ENCODE measurements at regions not wholly inside any gene's neighbourhood (a gene's known extent, or its start where the extent isn't known, plus 50 kb on each side); places are given as distances from the start of the nearest gene placed in this dataset.

DNA sequence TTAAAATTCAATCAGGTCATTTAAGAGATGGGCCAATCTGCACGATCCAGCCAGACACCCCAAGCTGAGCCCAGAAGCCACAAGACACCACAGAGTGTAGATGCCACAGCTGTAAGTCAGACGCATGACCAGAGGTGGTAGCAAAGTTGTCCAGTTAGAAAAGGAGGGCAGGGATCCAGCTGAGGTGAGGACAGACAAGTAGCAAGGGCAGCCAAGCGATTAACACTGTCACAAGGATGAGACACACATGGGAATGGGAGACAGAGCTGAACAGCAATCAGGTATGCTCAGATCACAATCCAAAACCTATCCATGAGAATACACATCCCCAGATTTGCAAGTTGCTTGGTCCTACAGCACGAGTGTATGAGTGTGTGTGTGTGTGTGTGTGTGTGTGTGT is 143.4 kb upstream of the STK17B start:
- ChIA-PET POLR2A (no interaction called here), CTCF (interaction anchor here (6.6 kb wide), 1 partner anchor 23 kb away, joined by 42 read pairs; no protein-coding TSS in a partner anchor)
- Histone ChIP-seq H3K4me2 (ENCODE audit: insufficient read depth, low read length) (no peak overlapping the region), H3K4me1 (ENCODE audit: control insufficient read depth, extremely low read depth, insufficient read depth, low read length) (peaks cover 9% of the 10 kb centered on the region), H3K9me1 (replicated peaks; ENCODE audit: control insufficient read depth, extremely low read depth, insufficient read depth, low read length) (no peaks in the 10 kb centered on the region), H3K27ac (ENCODE audit: insufficient read depth, low read depth, low read length) (no peak overlapping the region), H3K9me3 (replicated peaks; ENCODE audit: control insufficient read depth, insufficient read depth, low read length) (no peaks in the 10 kb centered on the region), H3K27me3 (ENCODE audit: control insufficient read depth in 2 of 2, insufficient read depth in 2 of 2, low read length in 2 of 2) (no peaks in the 10 kb centered on the region), H2AFZ (ENCODE audit: low read depth, low read length) (no peak overlapping the region), H3K36me3 (ENCODE audit: control insufficient read depth in 2 of 2, extremely low read depth in 1 of 2, insufficient read depth in 2 of 2, low read length in 2 of 2) (peaks cover 30 to 51% of the 10 kb centered on the region in 2 experiments), H3K4me3 (replicated peaks in 1 of 3; ENCODE audit: insufficient read depth in 1 of 3, low read depth in 1 of 3, low read length in 3 of 3) (no peak overlapping the region), H3K9ac (replicated peaks; ENCODE audit: extremely low read depth, insufficient read depth, low read length) (no peak overlapping the region), H4K20me1 (replicated peaks; ENCODE audit: control insufficient read depth, extremely low read depth, insufficient read depth, low read length) (no peaks in the 10 kb centered on the region), H3K79me2 (ENCODE audit: control insufficient read depth, insufficient read depth, low read length) (peaks cover 7% of the 10 kb centered on the region)
- no peak for TF ChIP-seq MYC (IDR thresholded peaks at IDR 0.05; ENCODE audit: low read depth, low read length)
- dilution Hi-C loops (cut with MboI; ENCODE audit: extremely low pct_ligation_motif_present, low sequenced_read_pairs) (no loop called here), intact Hi-C loops (cut with micrococcal nuclease) (no loop called here)
- DNase-seq (ENCODE audit: low read depth, low spot score) (no peak), FAIRE-seq (no peak)
- no TSS peak for BruUV-seq (replicated peaks)

GRCh38 chr2:196315388-196316049 is 144.1 kb upstream of the STK17B start:
- no peak for DNase-seq (ENCODE audit: low read depth, low spot score)
- BruUV-seq (replicated peaks) = no TSS peak
- no peak overlapping the region for H3K4me2 ChIP-seq (ENCODE audit: insufficient read depth, low read length)

More at GRCh38 chr2:196315388-196316049, 144.1 kb upstream of the STK17B start:
- POLR2A ChIA-PET = no interaction called here
- Histone ChIP-seq H4K20me1 (replicated peaks; ENCODE audit: control insufficient read depth, extremely low read depth, insufficient read depth, low read length) (no peaks in the 10 kb centered on the region), H3K4me1 (ENCODE audit: control insufficient read depth, extremely low read depth, insufficient read depth, low read length) (peaks cover 9% of the 10 kb centered on the region), H3K27ac (ENCODE audit: insufficient read depth, low read depth, low read length) (peak overlapping the region; percentile 5), H3K36me3 (ENCODE audit: control insufficient read depth in 2 of 2, extremely low read depth in 1 of 2, insufficient read depth in 2 of 2, low read length in 2 of 2) (peaks cover 30 to 50% of the 10 kb centered on the region in 2 experiments), H3K79me2 (ENCODE audit: control insufficient read depth, insufficient read depth, low read length) (peaks cover 7% of the 10 kb centered on the region), H2AFZ (ENCODE audit: low read depth, low read length) (no peak overlapping the region), H3K4me3 (replicated peaks in 1 of 3; ENCODE audit: insufficient read depth in 1 of 3, low read depth in 1 of 3, low read length in 3 of 3) (no peak overlapping the region), H3K27me3 (ENCODE audit: control insufficient read depth in 2 of 2, insufficient read depth in 2 of 2, low read length in 2 of 2) (no peaks in the 10 kb centered on the region), H3K9me1 (replicated peaks; ENCODE audit: control insufficient read depth, extremely low read depth, insufficient read depth, low read length) (no peaks in the 10 kb centered on the region), H3K9me3 (replicated peaks; ENCODE audit: control insufficient read depth, insufficient read depth, low read length) (no peaks in the 10 kb centered on the region), H3K9ac (replicated peaks; ENCODE audit: extremely low read depth, insufficient read depth, low read length) (no peak overlapping the region)
- CTCF ChIA-PET = interaction anchor here (1.5 to 6.6 kb wide), 3 partner anchors 17 to 138 kb away, joined by 10 to 42 read pairs (median 11); no protein-coding TSS in a partner anchor
- FAIRE-seq = peak; percentile 65
- intact Hi-C loops (cut with micrococcal nuclease) (no loop called here), dilution Hi-C loops (cut with MboI; ENCODE audit: extremely low pct_ligation_motif_present, low sequenced_read_pairs) (no loop called here)
- TF ChIP-seq MYC (IDR thresholded peaks at IDR 0.05; ENCODE audit: low read depth, low read length) = no peak
- TF ChIP-seq CTCF (IDR thresholded peaks at IDR 0.05; ENCODE audit: extremely low read depth in 1 of 2, insufficient read depth in 1 of 2, low read depth in 1 of 2, low read length in 2 of 2) = no peak
- TF ChIP-seq EZH2 (IDR thresholded peaks at IDR 0.05; ENCODE audit: borderline replicate concordance, low read depth, low read length, severe bottlenecking) = no peak
- TF ChIP-seq GATA2 (IDR thresholded peaks at IDR 0.05; ENCODE audit: insufficient read depth, insufficient read length, low read depth, low read length) = no peak

Measured in endothelial cell of umbilical vein (primary cell).